Aorta (tissue), 5 donors: ENCODE measurements at regions not wholly inside any gene's neighbourhood (a gene's known extent, or its start where the extent isn't known, plus 50 kb on each side); places are given as distances from the start of the nearest gene placed in this dataset.
A peak's percentile ranks its signal among the peaks of the same experiment; 100 is the strongest.

ENCODE experiments used
- ATAC-seq: fragments of 200-7000 bp; cut with Tn5 transposase; one replicate; pipeline ENCODE4 v1.9.1; 2022; ENCODE audit warnings: moderate library complexity; ENCODE audit not compliant: low FRiP score
- DNase-seq, 2 donors: peaks; one replicate each; pipeline ENCODE4 v3.0.0-alpha.2; 2020
- H3K27ac ChIP-seq, 2 donors: one replicate each; pipeline ENCODE4 v1.5.1; 2013; ENCODE audit warnings: low read length in 2 of 2, mild to moderate bottlenecking in 2 of 2, moderate library complexity in 2 of 2, control low read depth in 1 of 2, inconsistent platforms in 1 of 2, low read depth in 1 of 2
- H3K27me3 ChIP-seq, 2 donors: one replicate each; pipeline ENCODE4 v1.6.1; 2013; ENCODE audit warnings: control low read depth in 1 of 2, low read length in 1 of 2, mild to moderate bottlenecking in 1 of 2, moderate library complexity in 1 of 2; ENCODE audit not compliant: insufficient read depth in 2 of 2, control insufficient read depth in 1 of 2
- H3K36me3 ChIP-seq, 2 donors: one replicate each; pipeline ENCODE4 v1.6.1; 2013; ENCODE audit warnings: control low read depth in 1 of 2, low read length in 1 of 2, mild to moderate bottlenecking in 1 of 2; ENCODE audit not compliant: insufficient read depth in 2 of 2, control insufficient read depth in 1 of 2
- H3K4me1 ChIP-seq, 2 donors: one replicate each; pipeline ENCODE4 v1.6.1; 2013; ENCODE audit warnings: low read length in 2 of 2, control low read depth in 1 of 2, mild to moderate bottlenecking in 1 of 2, moderate library complexity in 1 of 2; ENCODE audit not compliant: insufficient read depth in 2 of 2, control insufficient read depth in 1 of 2
- H3K4me3 ChIP-seq, 2 donors: one replicate each; pipeline ENCODE4 v1.5.1; 2013; ENCODE audit warnings: low read length in 2 of 2, control low read depth in 1 of 2, mild to moderate bottlenecking in 1 of 2
- H3K9me3 ChIP-seq: one replicate; pipeline ENCODE4 v1.6.1; 2013; ENCODE audit warnings: mild to moderate bottlenecking, low read length; ENCODE audit not compliant: control insufficient read depth
- WGBS, 2 donors: extraction: QIAGEN DNeasy Blood & Tissue Kit; methylation state at CpG; one replicate each; pipeline ENCODE4 v1.1.7; 2013; 5-methylcytosine and 5-hydroxymethylcytosine counted together
- intact Hi-C, 2 donors: fragments of 100-400 bp; cut with DNase I; formaldehyde crosslinking; loops; one replicate each; pipeline versions ENCODE4 v1.14.2 to v1.15.0; 2022
- donor health status: healthy with polysubstance abuse.
- donor health status: Bipolar disorder and iron deficiency.
- donor health status: DM: no; HTN: no; CAD: no.
- donor health status: DM: no; HTN: no; CAD: no.
- donor health status: DM: yes; HTN: yes; CAD: no.

DNA sequence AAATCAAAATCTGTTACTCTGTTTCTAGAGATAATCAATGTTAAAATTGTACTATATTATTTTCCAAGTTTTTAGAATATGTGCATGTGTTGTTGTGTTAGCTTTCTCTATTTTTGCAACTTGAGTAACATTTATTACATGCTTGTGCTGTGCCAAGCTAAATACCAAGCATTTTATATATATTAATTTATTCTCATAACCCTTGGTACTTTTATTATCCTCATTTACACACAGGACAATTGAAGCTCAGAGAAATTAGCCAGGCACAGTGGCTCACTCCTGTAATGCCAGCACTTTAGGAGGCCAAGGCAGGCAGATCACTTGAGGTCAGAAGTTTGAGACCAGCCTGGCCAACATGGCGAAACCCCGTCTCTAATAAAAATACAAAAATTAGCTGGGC is 254.0 kb upstream of the DMRT1 start:
- Histone ChIP-seq H3K9me3 (no peaks in the 10 kb centered on the region), H3K27ac (no peak overlapping the region), H3K4me1 (peaks cover 2 to 11% of the 10 kb centered on the region in 2 donors), H3K27me3 (no peaks in the 10 kb centered on the region), H3K36me3 (no peaks in the 10 kb centered on the region), H3K4me3 (no peak overlapping the region)
- intact Hi-C loops = loop anchor here in 1 of 2 donors (10.0 kb wide), 1 partner anchor 203 kb away; no protein-coding TSS in a partner anchor
- 46 to 47% methylated on average over 2 of the region's 2 CpGs for WGBS, 2 donors
- DNase-seq (no peak), ATAC-seq (no peak)

DNA sequence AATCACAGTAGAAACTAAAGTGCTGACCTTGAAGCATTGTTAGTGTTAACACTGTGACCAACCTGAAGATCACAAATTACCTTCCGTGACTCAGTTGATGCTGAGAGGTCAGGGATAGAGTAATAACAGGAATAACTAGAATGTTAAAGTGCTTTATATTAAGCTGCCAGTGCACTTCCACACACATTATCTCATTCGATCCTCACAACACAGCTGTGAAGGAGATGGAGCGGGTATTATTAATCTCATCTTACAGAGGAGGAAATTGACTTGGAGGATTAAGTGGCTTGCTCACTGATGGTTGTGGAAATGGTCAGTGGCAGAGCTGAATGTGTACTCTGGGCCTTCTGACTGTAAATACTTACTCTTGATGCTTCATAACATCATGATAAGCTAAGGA is 252.5 kb upstream of the DMRT1 start:
- ATAC-seq = no peak
- peak overlapping the region in 1 of 2 donors; percentile 1 for H3K27ac ChIP-seq

GRCh38 chr9:589723-590122 is 251.8 kb upstream of the DMRT1 start:
- peak; percentile 72 for ATAC-seq
- H3K27me3 ChIP-seq = no peaks in the 10 kb centered on the region
- H3K4me1 ChIP-seq = peaks cover 2 to 11% of the 10 kb centered on the region in 2 donors
- WGBS, 2 donors = 1% methylated on average over 3 of the region's 3 CpGs
- intact Hi-C loops = loop anchor here in 1 of 2 donors (10.0 kb wide), 1 partner anchor 205 kb away; no protein-coding TSS in a partner anchor
- peak overlapping the region in 1 of 2 donors; percentile 19 for H3K27ac ChIP-seq
- H3K36me3 ChIP-seq = no peaks in the 10 kb centered on the region
- no peaks in the 10 kb centered on the region for H3K9me3 ChIP-seq
- no peak overlapping the region for H3K4me3 ChIP-seq
- DNase-seq = no peak

More for the DNA sequence above, 252.5 kb upstream of the DMRT1 start:
- Histone ChIP-seq H3K4me1 (peaks cover 2 to 11% of the 10 kb centered on the region in 2 donors), H3K9me3 (no peaks in the 10 kb centered on the region), H3K36me3 (no peaks in the 10 kb centered on the region), H3K27me3 (no peaks in the 10 kb centered on the region), H3K4me3 (no peak overlapping the region)
- WGBS, 2 donors = 62 to 63% methylated on average over 3 of the region's 3 CpGs
- no peak for DNase-seq
- intact Hi-C loops = loop anchor here in 1 of 2 donors (10.0 kb wide), 1 partner anchor 204 kb away; no protein-coding TSS in a partner anchor

GRCh38 chr9:591292-591691 is 250.2 kb upstream of the DMRT1 start:
- Histone ChIP-seq H3K27me3 (no peaks in the 10 kb centered on the region), H3K27ac (no peak overlapping the region), H3K9me3 (no peaks in the 10 kb centered on the region), H3K36me3 (no peaks in the 10 kb centered on the region), H3K4me1 (peaks cover 0 to 11% of the 10 kb centered on the region in 2 donors), H3K4me3 (no peak overlapping the region)
- intact Hi-C loops = no loop called here
- no peak for DNase-seq
- WGBS, 2 donors = 18 to 20% methylated on average over 4 of the region's 4 CpGs
- ATAC-seq = no peak

DNA sequence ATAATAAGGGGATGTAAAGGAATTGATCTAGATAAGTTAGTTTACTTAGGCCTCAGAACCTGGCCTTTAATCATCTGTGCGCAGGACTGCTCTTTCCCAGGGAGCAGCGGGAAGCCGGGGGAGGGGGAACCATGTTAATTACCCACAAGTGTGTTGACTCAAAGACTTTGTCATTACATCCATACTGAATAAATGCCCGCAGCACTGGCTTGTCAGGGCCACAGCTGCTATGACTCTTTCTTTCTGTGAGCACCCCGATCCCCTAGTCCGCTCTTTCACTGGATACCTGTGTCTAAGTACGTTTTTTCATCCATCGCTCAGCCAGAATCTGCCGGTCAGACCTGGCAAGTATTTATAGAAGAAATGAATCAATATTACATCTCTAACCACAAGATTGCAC is 249.3 kb upstream of the DMRT1 start:
- Histone ChIP-seq H3K36me3 (no peaks in the 10 kb centered on the region), H3K4me1 (peaks cover 0 to 11% of the 10 kb centered on the region in 2 donors), H3K9me3 (no peaks in the 10 kb centered on the region), H3K4me3 (no peak overlapping the region), H3K27ac (no peak overlapping the region), H3K27me3 (no peaks in the 10 kb centered on the region)
- DNase-seq = no peak
- 70 to 88% methylated on average over 9 of the region's 9 CpGs for WGBS, 2 donors
- no peak for ATAC-seq
- intact Hi-C loops = no loop called here

GRCh38 chr9:592733-593132 is 248.8 kb upstream of the DMRT1 start:
- Histone ChIP-seq H3K36me3 (no peaks in the 10 kb centered on the region), H3K27me3 (no peaks in the 10 kb centered on the region), H3K4me1 (peaks cover 0 to 11% of the 10 kb centered on the region in 2 donors), H3K9me3 (no peaks in the 10 kb centered on the region), H3K4me3 (no peak overlapping the region), H3K27ac (no peak overlapping the region)
- ATAC-seq (no peak), DNase-seq (no peak)
- WGBS, 2 donors = 52 to 61% methylated on average over 3 of the region's 3 CpGs
- intact Hi-C loops = no loop called here

GRCh38 chr9:593809-594208 is 247.7 kb upstream of the DMRT1 start:
- DNase-seq (no peak), ATAC-seq (no peak)
- H3K4me3 ChIP-seq = no peak overlapping the region
- no peaks in the 10 kb centered on the region for H3K36me3 ChIP-seq
- intact Hi-C loops = no loop called here
- no peak overlapping the region for H3K27ac ChIP-seq
- 83 to 93% methylated on average over 2 of the region's 2 CpGs for WGBS, 2 donors
- H3K27me3 ChIP-seq = no peaks in the 10 kb centered on the region
- peaks cover 0 to 11% of the 10 kb centered on the region in 2 donors for H3K4me1 ChIP-seq
- H3K9me3 ChIP-seq = no peaks in the 10 kb centered on the region

- intact Hi-C loops = no loop called here
- 94 to 97% methylated on average over 2 of the region's 2 CpGs for WGBS, 2 donors
- no peak for DNase-seq
- no peaks in the 10 kb centered on the region for H3K4me1 ChIP-seq
- H3K27me3 ChIP-seq = no peaks in the 10 kb centered on the region
- no peak overlapping the region for H3K4me3 ChIP-seq
- ATAC-seq = no peak
- no peaks in the 10 kb centered on the region for H3K36me3 ChIP-seq
- H3K27ac ChIP-seq = no peak overlapping the region
- H3K9me3 ChIP-seq = no peaks in the 10 kb centered on the region
Measured at GRCh38 chr9:596703-597102, 244.8 kb upstream of the DMRT1 start.

- Histone ChIP-seq H3K27me3 (no peaks in the 10 kb centered on the region), H3K4me1 (no peaks in the 10 kb centered on the region), H3K27ac (no peak overlapping the region), H3K36me3 (no peaks in the 10 kb centered on the region), H3K9me3 (no peaks in the 10 kb centered on the region), H3K4me3 (no peak overlapping the region)
- no peak for DNase-seq
- 95 to 97% methylated on average over 3 of the region's 3 CpGs for WGBS, 2 donors
- ATAC-seq = no peak
- intact Hi-C loops = no loop called here
Measured at GRCh38 chr9:600006-600405, 241.5 kb upstream of the DMRT1 start.
